ENCODE measurements at regions not wholly inside any gene's neighbourhood (a gene's known extent, or its start where the extent isn't known, plus 50 kb on each side); places are given as distances from the start of the nearest gene placed in this dataset.

DNA sequence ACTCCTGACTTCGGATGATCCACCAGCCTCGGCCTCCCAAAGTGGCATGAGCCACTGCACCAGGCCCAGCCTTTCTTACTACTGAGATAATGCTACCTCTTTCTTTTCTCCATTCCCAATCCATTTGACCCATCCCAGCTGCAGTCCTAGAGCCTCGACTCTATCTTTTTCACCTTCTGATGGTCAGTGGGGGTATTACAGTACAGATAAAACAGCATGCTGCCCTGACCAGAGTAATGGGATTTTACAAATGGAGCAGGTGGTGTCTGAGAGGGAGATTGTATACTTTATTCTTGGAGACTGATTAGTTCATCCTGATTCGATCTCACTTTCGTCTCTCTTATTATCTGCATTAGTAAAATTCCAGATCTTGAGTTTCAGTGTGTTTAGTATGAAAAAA is 238.6 kb upstream of the TNP1 start:
- Histone ChIP-seq H3K27me3 (ENCODE audit: control insufficient read depth, insufficient read depth, low read length) (no peaks in the 10 kb centered on the region), H3K36me3 (ENCODE audit: control insufficient read depth, insufficient read depth, low read length) (no peaks in the 10 kb centered on the region), H3K4me3 (ENCODE audit: low read depth, low read length) (no peak overlapping the region)
- TF ChIP-seq, protein P1, sequence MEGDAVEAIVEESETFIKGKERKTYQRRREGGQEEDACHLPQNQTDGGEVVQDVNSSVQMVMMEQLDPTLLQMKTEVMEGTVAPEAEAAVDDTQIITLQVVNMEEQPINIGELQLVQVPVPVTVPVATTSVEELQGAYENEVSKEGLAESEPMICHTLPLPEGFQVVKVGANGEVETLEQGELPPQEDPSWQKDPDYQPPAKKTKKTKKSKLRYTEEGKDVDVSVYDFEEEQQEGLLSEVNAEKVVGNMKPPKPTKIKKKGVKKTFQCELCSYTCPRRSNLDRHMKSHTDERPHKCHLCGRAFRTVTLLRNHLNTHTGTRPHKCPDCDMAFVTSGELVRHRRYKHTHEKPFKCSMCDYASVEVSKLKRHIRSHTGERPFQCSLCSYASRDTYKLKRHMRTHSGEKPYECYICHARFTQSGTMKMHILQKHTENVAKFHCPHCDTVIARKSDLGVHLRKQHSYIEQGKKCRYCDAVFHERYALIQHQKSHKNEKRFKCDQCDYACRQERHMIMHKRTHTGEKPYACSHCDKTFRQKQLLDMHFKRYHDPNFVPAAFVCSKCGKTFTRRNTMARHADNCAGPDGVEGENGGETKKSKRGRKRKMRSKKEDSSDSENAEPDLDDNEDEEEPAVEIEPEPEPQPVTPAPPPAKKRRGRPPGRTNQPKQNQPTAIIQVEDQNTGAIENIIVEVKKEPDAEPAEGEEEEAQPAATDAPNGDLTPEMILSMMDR (IDR thresholded peaks at IDR 0.05; ENCODE audit: insufficient read depth, low read length, severe bottlenecking) = no peak
- FAIRE-seq (no peak), DNase-seq (ENCODE audit: low read depth) (no peak)

DNA sequence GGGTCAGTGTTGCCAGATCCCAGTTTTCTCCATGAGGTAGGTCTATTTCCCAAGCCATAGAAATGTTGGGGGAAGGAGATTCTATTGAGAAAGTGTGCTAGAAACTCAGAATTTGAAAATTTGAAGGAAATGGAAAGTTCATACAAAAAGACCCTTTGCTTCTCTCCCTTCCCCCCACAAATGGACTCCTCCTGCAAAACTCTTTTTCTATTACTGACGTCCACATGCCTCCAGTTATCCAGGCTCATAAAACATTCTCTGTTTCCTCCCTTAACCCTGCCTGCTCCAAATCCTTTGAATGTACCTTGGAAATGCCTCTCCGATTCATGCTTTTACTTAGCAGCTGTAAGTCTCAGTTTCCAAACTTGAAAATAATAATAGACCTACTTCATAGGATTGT is 237.5 kb upstream of the TNP1 start:
- no peaks in the 10 kb centered on the region for H3K27me3 ChIP-seq (ENCODE audit: control insufficient read depth, insufficient read depth, low read length)
- no peak for FAIRE-seq
- TF ChIP-seq, protein P1 (IDR thresholded peaks at IDR 0.05; ENCODE audit: insufficient read depth, low read length, severe bottlenecking) = no peak
- H3K36me3 ChIP-seq (ENCODE audit: control insufficient read depth, insufficient read depth, low read length) = no peaks in the 10 kb centered on the region
- no peak overlapping the region for H3K4me3 ChIP-seq (ENCODE audit: low read depth, low read length)
- DNase-seq (ENCODE audit: low read depth) = no peak

DNA sequence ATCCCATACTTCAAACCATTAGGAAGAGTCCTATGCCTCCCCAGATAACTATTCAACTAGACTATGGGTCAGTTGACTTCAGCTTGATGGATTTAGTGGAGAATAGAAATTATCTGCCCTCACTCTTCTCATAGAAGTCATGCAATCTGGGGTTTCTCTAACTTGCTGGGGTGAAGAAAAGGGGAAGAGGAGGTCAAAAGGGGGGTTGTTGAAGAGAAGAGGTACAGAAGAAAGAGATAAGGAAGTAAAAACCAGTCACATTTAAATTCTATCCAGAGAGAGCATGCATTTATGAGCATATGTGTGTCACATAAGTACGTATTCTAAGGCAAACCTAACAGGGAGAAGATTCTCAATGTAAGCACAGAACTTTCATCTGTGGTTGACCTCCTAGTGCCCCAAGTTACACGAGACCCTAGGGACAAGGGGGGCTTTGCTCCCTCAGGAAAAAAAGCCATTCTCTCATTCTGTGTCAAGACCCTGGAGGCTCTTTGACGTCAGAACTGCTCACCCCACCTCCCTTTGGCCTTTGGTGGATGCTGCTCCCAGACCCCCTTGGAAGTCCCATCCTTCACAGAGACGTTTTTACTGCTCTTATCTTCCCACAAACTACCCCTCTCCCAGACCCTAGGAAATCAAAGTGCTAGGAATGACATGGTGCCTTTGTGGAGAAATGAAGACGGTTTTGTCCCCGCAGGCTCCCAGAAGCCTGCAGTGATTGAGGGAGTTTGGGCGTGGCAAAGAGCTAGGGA is 236.8 kb upstream of the TNP1 start:
- H3K27me3 ChIP-seq (ENCODE audit: control insufficient read depth, insufficient read depth, low read length) = no peaks in the 10 kb centered on the region
- H3K4me3 ChIP-seq (ENCODE audit: low read depth, low read length) = no peak overlapping the region
- TF ChIP-seq, protein P1 (IDR thresholded peaks at IDR 0.05; ENCODE audit: insufficient read depth, low read length, severe bottlenecking) = no peak
- H3K36me3 ChIP-seq (ENCODE audit: control insufficient read depth, insufficient read depth, low read length) = no peaks in the 10 kb centered on the region
- DNase-seq (ENCODE audit: low read depth) (no peak), FAIRE-seq (no peak)

DNA sequence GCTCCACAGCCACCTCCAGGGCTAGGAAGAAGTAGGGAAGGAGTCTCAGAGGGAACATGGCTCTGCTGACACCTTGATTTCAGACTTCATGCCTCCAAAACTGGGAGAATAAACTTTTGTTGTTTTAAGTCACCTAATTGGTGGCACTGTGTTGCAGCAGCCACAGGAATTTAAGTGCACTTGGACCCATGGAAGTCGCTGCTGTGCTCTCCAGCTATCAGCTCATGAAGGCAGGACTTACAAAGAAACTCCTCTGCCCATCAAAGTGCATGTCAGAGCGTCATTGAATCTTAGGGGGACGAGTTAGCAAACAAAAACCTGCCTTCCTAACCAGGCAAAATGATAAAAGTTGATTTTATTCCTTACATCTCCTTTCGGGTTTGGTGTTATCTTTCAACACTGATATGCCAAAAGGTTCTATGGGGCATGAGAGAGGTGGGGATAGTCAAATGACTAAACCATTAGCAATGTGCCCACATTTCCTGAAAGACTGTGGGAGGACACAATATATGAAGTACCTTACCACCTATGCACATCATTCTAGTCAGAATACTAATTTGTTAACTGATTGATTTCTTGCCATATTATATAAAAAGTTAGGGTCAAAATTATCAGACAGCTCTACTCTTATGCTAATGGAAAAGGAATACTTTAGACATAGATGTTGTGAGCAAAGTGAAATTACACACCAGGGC is 235.8 kb upstream of the TNP1 start:
- TF ChIP-seq, protein P1 (IDR thresholded peaks at IDR 0.05; ENCODE audit: insufficient read depth, low read length, severe bottlenecking) = no peak
- no peak for FAIRE-seq
- H3K36me3 ChIP-seq (ENCODE audit: control insufficient read depth, insufficient read depth, low read length) = no peaks in the 10 kb centered on the region
- H3K4me3 ChIP-seq (ENCODE audit: low read depth, low read length) = no peak overlapping the region
- peak; percentile 75 for DNase-seq (ENCODE audit: low read depth)
- no peaks in the 10 kb centered on the region for H3K27me3 ChIP-seq (ENCODE audit: control insufficient read depth, insufficient read depth, low read length)

DNA sequence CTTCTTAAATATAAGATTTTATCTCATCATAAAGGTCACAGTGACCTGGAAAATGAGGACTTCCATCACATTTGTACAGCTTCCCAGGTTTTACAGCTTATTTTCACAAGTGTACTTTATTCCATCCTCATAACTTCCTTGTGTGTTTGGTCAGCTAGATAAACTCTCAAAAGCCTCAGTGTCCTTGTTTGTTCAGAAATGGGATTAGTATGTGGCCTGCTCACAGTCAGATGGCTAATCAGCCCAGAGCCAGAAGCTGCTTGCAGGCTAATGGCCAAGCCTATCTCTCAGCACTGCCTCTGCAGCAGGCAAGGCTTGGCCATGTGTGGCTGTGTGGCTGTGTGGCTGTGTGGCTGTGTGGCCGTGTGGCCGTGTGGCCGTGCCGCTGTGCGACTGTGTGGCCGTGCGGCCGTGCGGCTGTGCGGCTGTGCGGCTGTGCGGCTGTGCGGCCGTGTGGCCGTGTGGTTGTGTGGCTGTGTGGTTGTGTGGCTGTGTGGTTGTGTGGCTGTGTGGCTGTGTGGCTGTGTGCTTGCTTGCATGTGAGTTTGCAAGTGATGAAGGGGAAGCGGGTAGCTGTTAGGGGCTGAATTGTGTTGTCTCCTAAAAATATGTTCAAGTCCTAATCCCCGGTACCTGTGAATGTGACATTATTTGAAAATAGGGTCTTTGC is 233.0 kb upstream of the TNP1 start:
- no peak for FAIRE-seq
- no peaks in the 10 kb centered on the region for H3K36me3 ChIP-seq (ENCODE audit: control insufficient read depth, insufficient read depth, low read length)
- TF ChIP-seq, protein P1 (IDR thresholded peaks at IDR 0.05; ENCODE audit: insufficient read depth, low read length, severe bottlenecking) = no peak

More for the DNA sequence above, 233.0 kb upstream of the TNP1 start:
- DNase-seq (ENCODE audit: low read depth) = no peak
- no peak overlapping the region for H3K4me3 ChIP-seq (ENCODE audit: low read depth, low read length)
- H3K27me3 ChIP-seq (ENCODE audit: control insufficient read depth, insufficient read depth, low read length) = no peaks in the 10 kb centered on the region

Measured in bronchial epithelial cell (primary cell).